Tibial nerve (tissue), 4 donors: ENCODE measurements at regions not wholly inside any gene's neighbourhood (a gene's known extent, or its start where the extent isn't known, plus 50 kb on each side); places are given as distances from the start of the nearest gene placed in this dataset.

Experiments
- DNase-seq, 2 donors: peaks; one replicate each; pipeline ENCODE4 v3.0.0-alpha.2; 2019; ENCODE audit warnings: low spot score in 2 of 2
- H3K27ac ChIP-seq, 4 donors: fragments of 200-600 bp; sonication (generic) in 3 of 4; one replicate each; pipeline ENCODE4 v1.5.1; 2017 to 2019; ENCODE audit warnings: mild to moderate bottlenecking in 1 of 4
- H3K27me3 ChIP-seq, 2 donors: fragments of 200-600 bp; sonication (generic) in 1 of 2; one replicate each; pipeline versions ENCODE4 v1.5.1 to v1.6.0; 2017 to 2019
- H3K36me3 ChIP-seq, 3 donors: fragments of 200-600 bp; sonication (generic); one replicate each; pipeline ENCODE4 v1.5.1; 2018 to 2019
- H3K4me1 ChIP-seq, 4 donors: fragments of 200-600 bp; sonication (generic) in 3 of 4; one replicate each; pipeline ENCODE4 v1.5.1; 2017 to 2019
- H3K4me3 ChIP-seq, 4 donors: fragments of 200-600 bp; sonication (generic) in 3 of 4; one replicate each; pipeline ENCODE4 v1.5.1; 2017 to 2019; ENCODE audit warnings: mild to moderate bottlenecking in 1 of 4, moderate library complexity in 1 of 4
- H3K9me3 ChIP-seq, 4 donors: fragments of 200-600 bp; sonication (generic) in 3 of 4; one replicate each; pipeline ENCODE4 v1.5.1; 2017 to 2019
- CTCF ChIP-seq, 5 experiments: fragments of 200-600 bp in 3 of 5; fragments of 450-650 bp in 2 of 5; sonication (generic) in 3 of 5; IDR thresholded peaks; one replicate each; pipeline ENCODE4 v1.5.1; 2016 to 2019; ENCODE audit warnings: antibody characterized with exemption in 5 of 5, mild to moderate bottlenecking in 3 of 5, moderate library complexity in 2 of 5
- EP300 ChIP-seq, 2 donors: sonication (generic); formaldehyde crosslinking; IDR thresholded peaks; one replicate each; pipeline ENCODE4 v1.6.1; 2017; ENCODE audit warnings: antibody characterized with exemption in 2 of 2, mild to moderate bottlenecking in 1 of 2
- POLR2A ChIP-seq, 2 donors: fragments of 450-650 bp; IDR thresholded peaks; one replicate each; pipeline ENCODE4 v1.6.1; 2017; ENCODE audit warnings: antibody characterized with exemption in 2 of 2, mild to moderate bottlenecking in 2 of 2, moderate library complexity in 2 of 2
- WGBS, 2 donors: methylation state at CpG; one replicate each; pipeline ENCODE4 v1.1.5; 2018; 5-methylcytosine and 5-hydroxymethylcytosine counted together

DNA sequence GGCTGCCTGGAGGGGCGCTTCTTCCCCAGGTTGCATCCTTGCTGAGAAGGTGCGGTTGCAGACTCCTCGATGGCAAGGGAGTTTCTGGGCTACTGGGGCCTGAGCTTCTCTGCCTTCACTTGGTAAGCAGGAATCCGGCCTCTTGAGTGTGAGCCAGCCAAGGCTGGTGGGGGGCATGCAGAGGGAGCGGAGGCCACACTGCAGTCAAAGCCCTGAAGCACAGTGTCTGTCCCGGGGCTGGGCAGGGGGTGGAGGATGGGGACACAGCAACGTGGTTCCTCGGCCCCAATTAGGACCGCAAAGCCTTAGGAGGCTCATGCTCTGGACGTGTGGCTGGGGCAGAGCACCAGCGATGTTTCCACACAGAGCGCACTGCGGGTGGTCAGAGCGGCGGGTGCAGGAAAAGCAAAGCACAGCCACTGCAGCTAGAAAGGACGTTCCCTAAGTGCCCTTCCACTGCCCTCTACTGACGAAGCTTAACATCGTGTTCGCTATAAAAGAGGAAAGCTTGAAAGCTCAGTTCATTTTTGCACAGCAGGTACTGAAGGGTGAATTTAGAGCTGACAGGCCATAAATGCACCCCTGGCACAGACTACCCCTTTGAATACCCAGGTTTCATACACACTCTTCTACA is 60.7 kb upstream of the COG2 start:
- Histone ChIP-seq H3K36me3 (no peaks in the 10 kb centered on the region), H3K4me1 (no peaks in the 10 kb centered on the region), H3K4me3 (no peak overlapping the region), H3K27me3 (no peaks in the 10 kb centered on the region), H3K27ac (no peak overlapping the region), H3K9me3 (peaks cover 0 to 11% (median 0%) of the 10 kb centered on the region in 4 donors)
- DNase-seq: no peak
- no peak for TF ChIP-seq POLR2A (IDR thresholded peaks at IDR 0.05)
- TF ChIP-seq EP300 (IDR thresholded peaks at IDR 0.05): no peak
- TF ChIP-seq CTCF (IDR thresholded peaks at IDR 0.05): no peak
- 81 to 89% methylated on average over 19 of the region's 19 CpGs for WGBS, 2 donors

- no peaks in the 10 kb centered on the region for H3K36me3 ChIP-seq
- 86 to 87% methylated on average over 4 of the region's 4 CpGs for WGBS, 2 donors
- H3K4me1 ChIP-seq: no peaks in the 10 kb centered on the region
- peaks cover 0 to 11% (median 0%) of the 10 kb centered on the region in 4 donors for H3K9me3 ChIP-seq
- no peaks in the 10 kb centered on the region for H3K27me3 ChIP-seq
- H3K4me3 ChIP-seq: no peak overlapping the region
- TF ChIP-seq CTCF (IDR thresholded peaks at IDR 0.05): no peak
- H3K27ac ChIP-seq: no peak overlapping the region
- no peak for DNase-seq
These were observed 63.7 kb upstream of the COG2 start for GRCh38 chr1:230578616-230579015.

DNA sequence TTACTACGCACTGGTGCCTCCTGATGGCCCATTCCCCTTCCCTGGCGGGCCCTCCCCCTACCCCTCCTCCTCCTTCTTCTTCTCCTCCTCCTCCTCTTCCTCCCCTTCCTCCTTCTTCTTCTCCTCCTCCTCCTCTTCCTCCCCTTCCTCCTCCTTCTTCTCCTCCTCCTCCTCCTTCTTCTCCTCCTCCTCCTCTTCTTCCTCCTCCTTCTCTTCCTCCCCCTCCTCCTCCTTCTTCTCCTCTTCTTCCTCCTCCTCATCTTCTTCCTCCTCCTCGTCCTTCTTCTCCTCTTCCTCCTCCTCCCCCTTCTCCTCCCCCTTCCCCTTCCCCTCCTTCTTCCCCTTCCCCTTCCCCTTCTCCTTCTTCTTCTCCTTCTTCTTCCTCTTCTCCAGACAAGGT is 64.7 kb upstream of the COG2 start:
- no peak overlapping the region for H3K4me3 ChIP-seq
- H3K27me3 ChIP-seq: no peaks in the 10 kb centered on the region
- no peaks in the 10 kb centered on the region for H3K36me3 ChIP-seq

GRCh38 chr1:230575886-230576500 is 66.3 kb upstream of the COG2 start:
- DNase-seq: no peak
- H3K9me3 ChIP-seq: no peaks in the 10 kb centered on the region
- WGBS, 2 donors: 82 to 87% methylated on average over 3 of the region's 3 CpGs
- H3K36me3 ChIP-seq: no peaks in the 10 kb centered on the region
- TF ChIP-seq CTCF (IDR thresholded peaks at IDR 0.05) (no peak), POLR2A (IDR thresholded peaks at IDR 0.05) (no peak), EP300 (IDR thresholded peaks at IDR 0.05) (no peak)
- no peak overlapping the region for H3K4me3 ChIP-seq
- H3K27ac ChIP-seq: no peak overlapping the region
- no peaks in the 10 kb centered on the region for H3K27me3 ChIP-seq
- H3K4me1 ChIP-seq: peaks cover 0 to 11% (median 2%) of the 10 kb centered on the region in 4 donors

More for the DNA sequence above, 64.7 kb upstream of the COG2 start:
- no peak for TF ChIP-seq POLR2A (IDR thresholded peaks at IDR 0.05)
- TF ChIP-seq CTCF (IDR thresholded peaks at IDR 0.05): no peak
- TF ChIP-seq EP300 (IDR thresholded peaks at IDR 0.05): no peak
- H3K4me1 ChIP-seq: peaks cover 0 to 5% (median 0%) of the 10 kb centered on the region in 4 donors
- H3K27ac ChIP-seq: no peak overlapping the region
- DNase-seq: no peak
- WGBS, 2 donors: 73% methylated on average over 3 of the region's 3 CpGs
- H3K9me3 ChIP-seq: peaks cover 0 to 11% (median 0%) of the 10 kb centered on the region in 4 donors

DNA sequence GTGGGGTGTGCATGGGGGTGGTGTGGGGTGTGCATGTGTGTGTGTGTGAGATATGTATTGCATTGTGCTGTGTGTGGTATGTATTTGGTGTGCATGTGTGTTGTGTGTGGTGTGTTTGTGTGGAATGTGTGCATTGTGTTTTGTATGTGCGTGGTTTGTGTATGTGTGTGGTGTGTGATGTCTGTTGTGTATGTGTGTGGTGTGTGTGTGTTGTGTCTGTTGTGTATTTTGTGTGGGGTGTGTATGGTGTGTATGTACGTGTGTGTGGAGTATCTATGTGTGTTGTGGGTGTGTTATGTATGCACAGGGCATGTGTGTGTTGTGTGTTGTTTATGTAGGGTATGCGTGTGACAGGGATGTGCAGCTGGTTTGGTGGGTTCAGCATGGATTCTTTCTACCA is 67.8 kb upstream of the COG2 start:
- H3K4me1 ChIP-seq: peaks cover 0 to 11% (median 2%) of the 10 kb centered on the region in 4 donors
- no peaks in the 10 kb centered on the region for H3K27me3 ChIP-seq
- H3K9me3 ChIP-seq: no peaks in the 10 kb centered on the region
- DNase-seq: no peak
- 90 to 91% methylated on average over 3 of the region's 3 CpGs for WGBS, 2 donors
- no peaks in the 10 kb centered on the region for H3K36me3 ChIP-seq
- no peak for TF ChIP-seq EP300 (IDR thresholded peaks at IDR 0.05)
- no peak for TF ChIP-seq POLR2A (IDR thresholded peaks at IDR 0.05)
- no peak overlapping the region for H3K27ac ChIP-seq
- no peak overlapping the region for H3K4me3 ChIP-seq
